ENCODE measurements at regions not wholly inside any gene's neighbourhood (a gene's known extent, or its start where the extent isn't known, plus 50 kb on each side); places are given as distances from the start of the nearest gene placed in this dataset.

DNA sequence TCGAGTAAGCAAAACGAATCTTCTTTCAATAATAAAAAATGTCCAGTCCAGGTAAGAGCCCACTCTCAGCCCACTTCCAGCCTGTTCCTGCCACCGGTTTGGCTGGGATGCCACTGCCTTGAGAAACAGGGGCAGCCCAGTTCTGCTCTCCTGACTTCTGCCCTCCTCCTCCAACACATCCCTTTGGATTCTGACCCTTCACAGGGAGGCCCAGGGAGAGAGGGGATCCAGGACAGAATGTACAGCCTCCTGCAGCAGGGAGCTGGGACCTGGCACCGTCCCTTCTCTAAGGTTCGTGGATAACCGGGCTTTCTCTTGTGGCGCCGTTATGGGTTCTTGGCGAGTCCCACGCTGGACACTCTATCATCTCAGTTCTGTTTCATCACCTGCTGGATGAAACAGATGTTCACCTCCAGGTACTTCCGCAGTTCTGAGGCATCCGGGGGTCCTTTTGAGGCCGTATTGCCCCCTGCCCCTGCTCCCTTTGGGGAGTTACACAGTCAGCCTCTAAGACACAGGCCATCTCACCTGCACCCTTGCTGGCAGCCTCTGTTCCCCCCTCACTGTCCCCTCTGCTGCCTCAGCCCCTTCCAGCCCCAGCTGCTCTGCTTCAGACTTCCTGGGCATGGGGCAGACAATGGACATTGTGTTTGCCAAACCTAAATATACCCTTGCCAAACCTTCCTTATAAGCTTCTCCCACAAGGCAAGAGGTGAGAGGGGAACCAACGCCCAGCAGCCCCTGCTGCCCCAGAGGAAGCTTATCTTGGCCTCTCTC is 203.8 kb upstream of the ZMIZ1 start:
- no peaks in the 10 kb centered on the region for H3K4me1 Mint-ChIP-seq
- no peaks in the 10 kb centered on the region for H3K27me3 Mint-ChIP-seq
- no peak overlapping the region for H3K4me3 Mint-ChIP-seq
- H3K36me3 Mint-ChIP-seq = no peaks in the 10 kb centered on the region
- H3K27ac Mint-ChIP-seq = no peak overlapping the region
- no peaks in the 10 kb centered on the region for H3K9me3 Mint-ChIP-seq

DNA sequence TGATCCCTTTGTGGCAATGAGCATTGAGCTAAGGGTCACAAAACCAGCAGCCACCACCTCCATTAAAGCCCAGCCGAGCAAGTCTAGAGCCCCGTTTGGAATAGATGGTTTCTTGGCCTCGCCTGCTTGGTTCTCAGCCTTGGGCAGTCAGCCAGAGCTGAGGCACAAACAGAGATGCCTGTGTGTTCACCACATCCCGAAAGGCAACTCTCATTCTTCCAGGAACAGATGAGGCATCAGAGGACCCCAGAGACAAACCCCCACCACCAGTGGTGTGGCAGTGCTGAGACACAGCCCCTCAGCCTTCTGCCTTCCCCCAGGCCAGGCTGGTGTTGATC is 203.3 kb upstream of the ZMIZ1 start:
- no peak overlapping the region for H3K4me3 Mint-ChIP-seq
- no peaks in the 10 kb centered on the region for H3K4me1 Mint-ChIP-seq
- H3K36me3 Mint-ChIP-seq = no peaks in the 10 kb centered on the region
- no peaks in the 10 kb centered on the region for H3K27me3 Mint-ChIP-seq
- no peak overlapping the region for H3K27ac Mint-ChIP-seq
- H3K9me3 Mint-ChIP-seq = no peaks in the 10 kb centered on the region

DNA sequence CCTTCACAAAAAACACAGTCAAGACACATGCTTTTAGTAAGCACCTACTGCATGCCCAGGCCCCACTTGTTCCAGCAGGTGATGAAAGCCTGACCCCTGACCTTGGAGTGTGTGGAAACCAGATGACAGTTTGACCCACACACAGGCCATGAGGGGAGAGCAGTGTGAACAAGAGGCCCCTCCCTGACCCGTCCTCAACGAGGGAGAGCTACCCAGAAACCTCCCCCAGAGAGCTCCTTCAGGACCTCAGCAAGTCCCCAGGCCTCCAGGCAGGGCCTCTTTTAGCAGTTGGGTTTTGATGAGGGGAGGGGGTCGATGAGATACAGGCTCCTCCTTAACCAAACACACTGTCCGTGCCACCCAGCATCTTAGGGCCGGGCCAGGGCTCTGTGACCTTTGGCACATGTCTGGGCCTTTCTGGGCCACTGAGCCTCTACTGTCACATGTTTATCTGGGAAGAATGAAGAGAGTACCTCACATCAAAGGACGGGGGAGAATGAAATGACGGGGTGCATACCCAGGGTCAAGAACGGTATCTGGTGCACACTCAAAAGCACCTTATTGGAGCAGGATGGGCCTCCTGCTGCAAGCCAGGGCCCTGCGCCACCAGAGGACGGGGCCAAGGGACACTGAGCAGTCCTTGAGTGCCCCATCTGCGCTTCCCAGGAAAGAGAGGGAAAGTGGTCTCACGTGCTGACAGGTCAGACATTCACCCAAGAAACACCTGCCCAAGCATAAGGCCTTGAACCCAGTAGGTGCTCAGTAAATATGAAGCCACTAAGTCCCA is 202.6 kb upstream of the ZMIZ1 start:
- no peaks in the 10 kb centered on the region for H3K36me3 Mint-ChIP-seq
- H3K9me3 Mint-ChIP-seq = no peaks in the 10 kb centered on the region
- no peaks in the 10 kb centered on the region for H3K27me3 Mint-ChIP-seq
- no peak overlapping the region for H3K27ac Mint-ChIP-seq
- H3K4me3 Mint-ChIP-seq = no peak overlapping the region
- H3K4me1 Mint-ChIP-seq = no peaks in the 10 kb centered on the region

DNA sequence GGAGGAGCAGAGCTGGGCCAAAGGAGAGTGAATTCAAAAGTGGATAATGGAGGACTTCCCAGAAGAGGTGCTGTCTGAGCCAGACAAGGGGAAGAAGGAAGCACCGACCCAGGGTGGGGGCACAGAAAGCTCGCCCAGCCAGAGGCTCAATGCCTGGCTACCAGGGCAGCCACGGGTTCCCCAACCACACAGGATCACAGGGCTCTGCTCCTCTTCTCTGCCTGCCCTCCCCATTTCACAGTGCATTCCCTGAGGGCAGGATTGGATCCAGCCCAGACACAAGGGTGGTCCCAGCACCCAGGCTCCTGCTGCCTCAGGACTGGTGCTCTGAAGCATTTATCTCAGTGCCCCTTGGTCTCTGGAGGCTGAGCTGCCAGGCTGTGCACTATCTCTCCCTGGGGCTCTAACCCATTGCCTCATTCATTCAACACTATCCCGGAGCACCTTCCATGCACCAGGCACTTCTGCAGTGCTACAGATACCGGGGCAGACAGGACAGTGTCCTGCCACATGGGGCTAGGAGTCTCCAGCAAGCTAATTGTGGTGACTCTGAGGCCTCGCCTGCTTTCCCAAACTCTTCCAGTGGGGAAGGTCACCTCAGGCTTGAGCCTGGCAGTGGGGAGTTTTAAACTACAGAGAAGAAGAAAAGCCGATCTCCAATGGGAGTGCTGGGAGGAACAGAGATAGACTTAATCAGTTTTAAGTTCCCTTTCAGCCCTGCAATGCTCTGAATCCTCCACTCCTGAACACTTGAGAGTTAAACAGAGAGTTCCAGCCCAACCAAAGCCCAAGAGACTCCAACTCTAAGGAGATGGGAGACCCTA is 201.8 kb upstream of the ZMIZ1 start:
- H3K36me3 Mint-ChIP-seq = no peaks in the 10 kb centered on the region
- no peaks in the 10 kb centered on the region for H3K9me3 Mint-ChIP-seq

DNA sequence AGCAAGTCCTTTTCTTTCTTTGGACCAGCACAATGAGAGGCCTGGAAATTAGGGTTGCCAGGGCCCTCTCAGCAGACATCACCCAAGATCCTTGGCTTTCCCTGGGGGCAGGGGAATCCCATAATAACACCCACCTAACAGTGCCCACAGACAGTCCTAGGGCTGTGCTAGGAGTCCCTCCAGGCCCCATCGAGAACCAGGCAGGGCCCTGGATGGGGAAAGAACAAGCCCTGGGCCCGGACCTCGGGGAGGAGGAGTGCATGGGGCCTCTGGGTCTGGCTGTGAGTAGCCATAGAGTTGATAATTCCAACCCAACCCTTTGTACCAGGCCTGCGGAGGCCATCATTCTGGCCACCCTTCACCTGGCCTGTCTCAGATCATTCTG is 201.2 kb upstream of the ZMIZ1 start:
- Mint-ChIP-seq H3K36me3 (no peaks in the 10 kb centered on the region), H3K27ac (no peak overlapping the region), H3K4me1 (no peaks in the 10 kb centered on the region), H3K4me3 (no peak overlapping the region), H3K27me3 (no peaks in the 10 kb centered on the region), H3K9me3 (no peaks in the 10 kb centered on the region)

More for the DNA sequence above, 201.8 kb upstream of the ZMIZ1 start:
- no peak overlapping the region for H3K27ac Mint-ChIP-seq
- no peak overlapping the region for H3K4me3 Mint-ChIP-seq
- no peaks in the 10 kb centered on the region for H3K27me3 Mint-ChIP-seq
- no peaks in the 10 kb centered on the region for H3K4me1 Mint-ChIP-seq

DNA sequence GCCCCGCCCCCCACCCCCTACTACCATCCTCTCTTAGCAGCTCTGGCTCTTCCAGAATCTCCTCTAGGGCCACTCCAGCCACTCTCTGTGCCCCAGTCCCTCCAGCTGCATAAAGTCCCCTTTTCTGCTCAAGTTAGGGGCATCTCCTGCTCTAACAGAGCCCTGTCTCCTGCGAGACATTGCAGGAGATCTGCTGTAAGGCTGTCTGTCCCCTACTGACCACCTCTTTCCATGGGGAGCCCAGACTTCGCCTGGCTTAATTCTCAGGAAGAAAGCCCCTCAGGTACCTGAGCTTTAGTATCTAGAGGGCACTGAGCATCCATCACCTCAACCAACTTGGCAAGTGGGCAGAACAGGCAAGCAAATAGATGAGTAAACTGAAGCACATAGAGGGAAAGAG is 200.7 kb upstream of the ZMIZ1 start:
- H3K4me1 Mint-ChIP-seq = no peaks in the 10 kb centered on the region

DNA sequence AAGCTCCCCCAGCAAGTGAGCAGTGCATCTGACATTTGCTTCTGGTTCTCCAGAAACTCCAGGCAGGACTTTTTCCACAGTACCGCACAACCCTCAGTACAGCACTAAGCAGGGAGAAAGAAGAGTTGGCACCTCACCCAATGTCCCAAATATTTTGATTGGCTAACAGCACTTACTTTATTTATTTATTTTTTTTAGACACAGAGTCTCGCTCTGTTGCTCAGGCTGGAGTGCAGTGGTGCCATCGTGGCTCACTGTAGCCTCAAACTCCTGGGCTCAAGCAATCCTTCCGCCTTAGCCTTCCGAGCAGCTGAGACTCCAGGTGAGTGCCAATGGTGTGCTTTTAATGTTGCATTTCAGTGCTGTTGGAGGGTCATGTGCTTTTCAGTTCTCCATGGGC is 200.3 kb upstream of the ZMIZ1 start:
- Mint-ChIP-seq H3K27me3 (no peaks in the 10 kb centered on the region), H3K36me3 (no peaks in the 10 kb centered on the region), H3K9me3 (no peaks in the 10 kb centered on the region), H3K4me1 (no peaks in the 10 kb centered on the region), H3K4me3 (no peak overlapping the region), H3K27ac (no peak overlapping the region)

More for the DNA sequence above, 200.7 kb upstream of the ZMIZ1 start:
- Mint-ChIP-seq H3K9me3 (no peaks in the 10 kb centered on the region), H3K4me3 (no peak overlapping the region), H3K36me3 (no peaks in the 10 kb centered on the region), H3K27ac (no peak overlapping the region), H3K27me3 (no peaks in the 10 kb centered on the region)

DNA sequence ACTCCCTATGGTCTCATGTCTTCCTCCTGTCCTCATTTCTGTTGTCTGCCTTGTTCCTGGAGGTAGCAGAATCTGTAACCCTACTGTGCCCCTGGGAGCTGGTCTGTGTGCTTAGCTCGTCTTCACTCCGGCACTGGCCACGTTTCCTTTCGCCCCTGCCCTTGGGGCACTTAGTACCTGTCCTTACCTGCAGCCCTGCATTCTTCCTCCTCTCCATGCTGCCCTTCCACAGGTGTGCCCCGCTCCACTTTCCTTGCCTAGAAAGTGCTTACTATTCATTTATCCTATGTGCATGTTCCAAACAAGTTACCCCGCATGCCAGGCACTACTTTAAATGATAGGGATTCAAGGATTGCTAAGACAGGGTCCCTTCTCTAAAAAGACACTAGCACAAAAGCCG is 199.9 kb upstream of the ZMIZ1 start:
- Mint-ChIP-seq H3K36me3 (no peaks in the 10 kb centered on the region), H3K4me1 (peaks cover 2% of the 10 kb centered on the region), H3K27me3 (no peaks in the 10 kb centered on the region), H3K9me3 (no peaks in the 10 kb centered on the region), H3K27ac (no peak overlapping the region), H3K4me3 (no peak overlapping the region)

DNA sequence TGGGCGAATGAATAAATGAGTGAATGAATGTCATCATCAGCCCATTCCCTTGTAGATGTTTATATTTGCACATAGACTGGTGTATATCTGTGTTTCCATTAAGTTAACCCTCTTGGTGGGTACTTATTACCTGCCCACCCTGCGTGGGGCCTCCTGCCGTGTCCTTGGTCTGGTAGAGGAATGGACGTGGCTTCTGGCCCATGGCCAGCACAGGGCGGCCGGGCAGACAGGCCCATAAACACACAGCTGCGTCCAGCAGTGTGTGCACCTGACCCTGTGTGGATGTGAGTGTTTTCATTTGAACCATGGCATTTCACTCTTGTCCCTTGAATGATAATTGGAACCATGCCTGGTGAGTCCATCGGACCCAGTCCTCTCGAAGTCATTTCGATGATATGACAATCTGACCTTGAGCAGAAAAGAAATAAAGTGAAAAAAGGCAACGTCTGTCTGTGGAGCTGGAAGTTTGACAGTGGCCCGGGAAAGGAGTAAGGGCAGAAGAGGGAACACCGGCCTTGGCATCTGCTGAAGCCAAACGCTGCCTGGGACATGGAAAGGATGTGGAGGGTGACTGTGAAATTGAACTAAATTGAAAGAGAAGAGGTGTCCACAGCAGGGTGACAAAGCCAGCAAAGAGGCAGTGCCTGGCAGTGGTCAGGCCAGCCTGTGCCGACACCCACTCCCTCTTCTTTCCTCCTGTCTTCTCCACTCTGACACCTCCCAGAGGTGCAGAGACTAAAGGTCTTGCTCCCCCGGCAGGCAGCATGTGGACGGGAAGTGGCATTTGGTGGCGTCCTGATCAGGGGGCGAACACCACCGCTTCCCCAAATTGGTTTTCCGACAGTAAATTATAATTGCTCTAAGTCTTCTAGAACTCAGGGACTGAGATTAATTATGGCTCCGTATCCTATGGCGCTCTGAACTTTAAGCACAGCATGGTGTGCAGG is 199.0 kb upstream of the ZMIZ1 start:
- Mint-ChIP-seq H3K4me3 (no peak overlapping the region), H3K9me3 (no peaks in the 10 kb centered on the region), H3K36me3 (no peaks in the 10 kb centered on the region), H3K27ac (no peak overlapping the region), H3K27me3 (no peaks in the 10 kb centered on the region), H3K4me1 (peaks cover 11% of the 10 kb centered on the region)

DNA sequence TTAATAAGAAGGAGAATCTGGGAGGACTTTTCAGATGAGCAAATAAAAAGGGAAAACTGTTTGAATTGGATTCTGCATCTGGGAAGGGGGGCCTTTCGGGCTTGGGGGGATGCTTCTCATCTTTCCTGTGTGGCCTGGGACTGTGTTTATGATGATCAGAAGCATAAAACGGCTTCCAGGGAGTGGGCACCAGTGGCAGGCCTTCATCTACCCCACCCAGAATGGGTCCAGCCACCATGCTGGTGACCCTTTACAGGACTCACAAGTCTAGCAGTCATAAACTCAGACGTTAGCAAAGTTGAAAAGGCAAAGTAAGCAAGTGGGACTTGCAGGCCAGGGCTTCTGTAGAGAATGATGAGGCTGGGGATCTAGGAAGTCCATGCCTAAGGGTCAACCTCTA is 198.3 kb upstream of the ZMIZ1 start:
- H3K4me3 Mint-ChIP-seq = no peak overlapping the region
- no peaks in the 10 kb centered on the region for H3K9me3 Mint-ChIP-seq
- no peak overlapping the region for H3K27ac Mint-ChIP-seq
- no peaks in the 10 kb centered on the region for H3K27me3 Mint-ChIP-seq
- H3K36me3 Mint-ChIP-seq = no peaks in the 10 kb centered on the region
- peaks cover 11% of the 10 kb centered on the region for H3K4me1 Mint-ChIP-seq

DNA sequence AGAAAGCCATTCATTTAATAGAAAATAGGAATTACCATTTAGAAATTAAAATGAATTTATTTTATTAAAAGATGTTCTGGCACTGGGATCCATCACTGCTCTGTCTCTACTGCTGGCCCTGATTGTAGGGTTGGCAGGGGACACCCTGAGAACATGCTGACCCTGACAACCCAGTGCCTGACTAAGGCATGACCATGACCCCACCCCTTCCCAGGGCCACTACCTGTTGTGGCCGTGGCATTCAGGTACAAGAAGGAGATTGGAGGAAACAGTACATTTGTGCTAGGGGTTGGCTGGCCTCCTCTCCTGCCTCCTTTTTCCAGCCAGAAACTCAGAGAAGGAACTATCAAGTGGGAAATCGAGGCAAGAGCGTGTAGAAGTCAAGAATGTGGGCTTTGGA is 197.0 kb upstream of the ZMIZ1 start:
- Mint-ChIP-seq H3K4me1 (peaks cover 11% of the 10 kb centered on the region), H3K27me3 (peaks cover under 1% of the 10 kb centered on the region), H3K36me3 (no peaks in the 10 kb centered on the region), H3K9me3 (no peaks in the 10 kb centered on the region), H3K4me3 (no peak overlapping the region), H3K27ac (no peak overlapping the region)

DNA sequence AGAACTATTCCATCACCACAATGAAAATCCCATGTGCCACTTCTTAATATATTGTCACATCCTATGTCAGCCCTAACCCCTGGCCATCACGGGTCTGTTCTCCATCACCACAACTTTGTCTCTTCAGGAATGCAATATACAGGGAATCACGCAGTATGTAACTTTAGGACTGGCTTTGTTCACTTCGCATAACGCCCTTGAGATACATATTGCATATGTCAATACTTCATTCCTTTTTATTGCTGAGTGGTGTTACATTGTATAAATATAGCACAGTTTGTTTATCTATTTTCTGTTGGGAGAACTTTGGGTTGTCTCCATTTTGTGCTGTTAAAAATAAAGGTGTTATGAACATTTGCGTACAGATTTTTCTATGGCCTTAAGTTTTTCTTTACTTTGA is 195.4 kb upstream of the ZMIZ1 start:
- H3K4me3 Mint-ChIP-seq = no peak overlapping the region
- no peaks in the 10 kb centered on the region for H3K9me3 Mint-ChIP-seq
- H3K36me3 Mint-ChIP-seq = no peaks in the 10 kb centered on the region
- no peak overlapping the region for H3K27ac Mint-ChIP-seq
- peaks cover 4% of the 10 kb centered on the region for H3K27me3 Mint-ChIP-seq
- peaks cover 11% of the 10 kb centered on the region for H3K4me1 Mint-ChIP-seq

DNA sequence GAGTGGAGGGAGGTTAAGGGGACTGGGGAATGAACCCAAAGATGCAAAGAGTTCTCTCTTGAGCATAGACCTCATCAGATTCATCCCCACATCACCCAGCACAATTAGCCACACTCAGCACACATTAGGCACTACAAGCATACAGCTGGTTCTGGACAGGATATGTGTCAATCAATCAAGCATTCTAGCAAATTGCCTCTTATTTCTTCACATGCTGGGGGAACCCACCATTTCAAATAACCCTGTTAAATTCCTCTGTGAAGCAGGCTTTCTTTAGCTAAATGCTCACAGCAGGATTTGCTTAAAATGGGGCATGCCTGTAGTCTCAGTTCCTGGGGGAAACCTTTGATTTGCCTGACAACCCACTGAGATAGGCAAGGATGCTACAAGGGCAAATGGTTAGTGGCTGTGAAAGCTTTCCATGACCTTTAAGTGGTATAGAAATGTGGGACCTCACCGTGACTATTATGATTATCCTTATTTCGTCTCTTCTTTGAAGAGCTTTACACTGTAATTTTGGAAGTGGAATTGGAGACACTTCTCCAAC is 193.4 kb upstream of the ZMIZ1 start:
- peaks cover 8% of the 10 kb centered on the region for H3K27me3 Mint-ChIP-seq
- H3K36me3 Mint-ChIP-seq = peaks cover 2% of the 10 kb centered on the region
- H3K27ac Mint-ChIP-seq = no peak overlapping the region
- H3K4me1 Mint-ChIP-seq = peaks cover 11% of the 10 kb centered on the region
- no peak overlapping the region for H3K4me3 Mint-ChIP-seq
- H3K9me3 Mint-ChIP-seq = peaks cover 5% of the 10 kb centered on the region

DNA sequence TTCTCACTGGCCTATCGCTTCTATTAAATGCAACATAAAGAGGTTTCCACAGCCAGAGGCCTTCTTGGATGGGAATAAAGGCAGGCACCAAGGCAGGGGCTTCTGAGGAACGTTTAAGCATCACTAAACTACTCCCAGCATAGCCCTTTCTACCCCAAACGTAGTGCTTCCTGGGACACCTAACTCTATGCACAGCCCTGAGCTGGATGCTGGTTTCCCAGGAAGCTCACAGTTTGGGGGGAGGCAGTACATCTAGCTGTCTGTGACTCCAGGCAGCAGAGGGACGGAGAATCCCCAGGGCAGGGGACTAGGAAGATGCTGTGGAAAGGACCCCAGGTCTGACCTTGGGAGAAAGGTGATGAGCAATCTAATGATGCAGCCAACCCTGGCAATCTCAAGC is 192.8 kb upstream of the ZMIZ1 start:
- Mint-ChIP-seq H3K4me1 (peaks cover 11% of the 10 kb centered on the region), H3K27ac (no peak overlapping the region), H3K27me3 (peaks cover 9% of the 10 kb centered on the region), H3K36me3 (peaks cover 4% of the 10 kb centered on the region), H3K9me3 (peaks cover 8% of the 10 kb centered on the region), H3K4me3 (no peak overlapping the region)

DNA sequence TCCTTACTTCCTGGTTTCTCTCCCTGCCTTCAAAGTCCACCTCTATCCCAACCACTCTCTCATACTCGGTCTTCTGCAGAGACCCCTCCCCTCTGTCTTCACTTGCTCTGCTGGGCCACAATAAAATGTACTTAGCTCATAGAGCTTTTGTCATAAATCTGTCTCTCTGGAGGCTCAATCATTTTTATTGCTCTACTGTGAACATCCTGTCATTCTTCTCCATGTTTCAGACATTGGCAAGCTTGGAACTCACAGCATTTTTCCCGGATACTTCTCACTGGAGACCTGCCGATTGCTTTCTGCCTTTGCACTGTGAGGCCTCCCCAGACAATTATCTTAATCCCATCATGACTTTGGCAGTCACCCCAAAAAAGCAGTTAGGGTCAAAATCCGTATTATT is 192.3 kb upstream of the ZMIZ1 start:
- no peak overlapping the region for H3K27ac Mint-ChIP-seq
- peaks cover 8% of the 10 kb centered on the region for H3K9me3 Mint-ChIP-seq
- peaks cover 9% of the 10 kb centered on the region for H3K27me3 Mint-ChIP-seq
- H3K4me1 Mint-ChIP-seq = peaks cover 11% of the 10 kb centered on the region
- H3K36me3 Mint-ChIP-seq = peaks cover 4% of the 10 kb centered on the region
- H3K4me3 Mint-ChIP-seq = no peak overlapping the region

Data from activated naive CD4-positive, alpha-beta T cell treated with anti-CD3 and anti-CD28 coated beads, Interleukin-2, amount 50 U/mL, for 24 hours (primary cell).